Ishikawa (cell line): ENCODE measurements at regions not wholly inside any gene's neighbourhood (a gene's known extent, or its start where the extent isn't known, plus 50 kb on each side); places are given as distances from the start of the nearest gene placed in this dataset.

ENCODE experiments used
- CEBPB ChIP-seq: IDR thresholded peaks from 2 replicates; pipeline ENCODE4 v1.6.1; 2012
- CREB1 ChIP-seq: IDR thresholded peaks from 2 replicates; pipeline ENCODE4 v1.6.1; 2012; ENCODE audit warnings: low read depth
- EGR1 ChIP-seq: IDR thresholded peaks from 2 replicates; pipeline ENCODE4 v1.6.1; 2012
- EP300 ChIP-seq: IDR thresholded peaks from 2 replicates; pipeline ENCODE4 v1.6.1; 2012; ENCODE audit warnings: borderline replicate concordance
- FOXM1 ChIP-seq: IDR thresholded peaks from 2 replicates; pipeline ENCODE4 v1.6.1; 2012; ENCODE audit warnings: low read depth, borderline replicate concordance
- NFIC ChIP-seq: IDR thresholded peaks from 2 replicates; pipeline ENCODE4 v1.6.1; 2012
- RAD21 ChIP-seq: IDR thresholded peaks from 2 replicates; pipeline ENCODE4 v1.6.1; 2012; ENCODE audit warnings: low read depth
- TAF1 ChIP-seq: IDR thresholded peaks from 2 replicates; pipeline ENCODE4 v1.6.1; 2012; ENCODE audit warnings: low read depth, mild to moderate bottlenecking
- TCF12 ChIP-seq: IDR thresholded peaks from 2 replicates; pipeline ENCODE4 v1.6.1; 2012; ENCODE audit warnings: low read depth
- TEAD4 ChIP-seq: IDR thresholded peaks from 2 replicates; pipeline ENCODE4 v1.6.1; 2012
- YY1 ChIP-seq: IDR thresholded peaks from 2 replicates; pipeline ENCODE4 v1.6.1; 2012; ENCODE audit warnings: low read depth
- ZBTB7A ChIP-seq: IDR thresholded peaks from 2 replicates; pipeline ENCODE4 v1.6.1; 2012; ENCODE audit warnings: low read depth
- TF ChIP-seq, protein P1 (sequence below): IDR thresholded peaks from 2 replicates; pipeline ENCODE4 v1.6.1; 2012; ENCODE audit warnings: low read depth, mild to moderate bottlenecking
- TF ChIP-seq, protein P2 (sequence below): IDR thresholded peaks from 2 replicates; pipeline ENCODE4 v1.6.1; 2012
- TF ChIP-seq, protein P3 (sequence below): IDR thresholded peaks from 2 replicates; pipeline ENCODE4 v1.6.1; 2012

DNA sequence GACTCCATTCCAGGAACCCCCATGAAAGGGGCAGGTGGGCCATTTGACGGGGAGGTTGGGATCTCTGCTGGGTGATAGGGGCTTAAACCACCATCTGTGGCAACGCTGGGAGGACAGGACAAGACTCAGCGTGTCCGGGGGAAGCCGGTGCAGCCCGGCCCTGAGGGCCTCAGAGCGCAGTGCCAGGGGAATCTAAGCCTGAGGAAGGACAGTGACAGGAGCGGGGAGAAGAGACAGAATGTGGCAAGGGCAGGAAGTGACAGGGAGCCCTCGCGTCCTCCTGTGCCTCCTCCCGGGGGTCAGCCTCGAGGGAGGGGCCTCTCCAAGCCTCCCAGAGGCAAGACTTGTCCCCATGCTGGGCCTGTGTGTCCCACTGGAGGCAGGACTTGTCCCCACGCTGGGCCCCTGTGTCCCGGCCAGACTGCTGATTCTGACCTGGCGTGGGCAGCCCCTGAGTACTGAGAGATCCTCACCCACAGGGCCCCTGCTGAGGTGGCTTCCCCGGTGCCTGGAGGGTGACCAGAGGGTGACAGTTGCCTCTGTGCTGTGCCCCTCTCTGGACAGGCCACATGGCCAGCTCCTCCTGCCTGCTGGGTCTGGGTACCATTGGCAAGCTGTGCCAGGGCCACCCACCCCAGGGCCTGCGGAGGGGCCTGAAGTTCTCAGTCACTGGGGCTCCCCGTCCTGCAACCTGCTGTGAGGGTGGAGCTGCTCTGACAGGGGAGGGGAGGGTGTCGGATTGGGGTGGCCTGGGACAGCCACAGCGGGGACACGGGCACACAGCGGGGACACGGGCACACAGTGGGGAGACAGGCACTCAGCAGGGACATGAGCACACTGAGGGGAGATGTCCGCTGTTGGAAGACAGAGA, 676.2 kb downstream of the BRD1 start:
- TF ChIP-seq, protein P1, sequence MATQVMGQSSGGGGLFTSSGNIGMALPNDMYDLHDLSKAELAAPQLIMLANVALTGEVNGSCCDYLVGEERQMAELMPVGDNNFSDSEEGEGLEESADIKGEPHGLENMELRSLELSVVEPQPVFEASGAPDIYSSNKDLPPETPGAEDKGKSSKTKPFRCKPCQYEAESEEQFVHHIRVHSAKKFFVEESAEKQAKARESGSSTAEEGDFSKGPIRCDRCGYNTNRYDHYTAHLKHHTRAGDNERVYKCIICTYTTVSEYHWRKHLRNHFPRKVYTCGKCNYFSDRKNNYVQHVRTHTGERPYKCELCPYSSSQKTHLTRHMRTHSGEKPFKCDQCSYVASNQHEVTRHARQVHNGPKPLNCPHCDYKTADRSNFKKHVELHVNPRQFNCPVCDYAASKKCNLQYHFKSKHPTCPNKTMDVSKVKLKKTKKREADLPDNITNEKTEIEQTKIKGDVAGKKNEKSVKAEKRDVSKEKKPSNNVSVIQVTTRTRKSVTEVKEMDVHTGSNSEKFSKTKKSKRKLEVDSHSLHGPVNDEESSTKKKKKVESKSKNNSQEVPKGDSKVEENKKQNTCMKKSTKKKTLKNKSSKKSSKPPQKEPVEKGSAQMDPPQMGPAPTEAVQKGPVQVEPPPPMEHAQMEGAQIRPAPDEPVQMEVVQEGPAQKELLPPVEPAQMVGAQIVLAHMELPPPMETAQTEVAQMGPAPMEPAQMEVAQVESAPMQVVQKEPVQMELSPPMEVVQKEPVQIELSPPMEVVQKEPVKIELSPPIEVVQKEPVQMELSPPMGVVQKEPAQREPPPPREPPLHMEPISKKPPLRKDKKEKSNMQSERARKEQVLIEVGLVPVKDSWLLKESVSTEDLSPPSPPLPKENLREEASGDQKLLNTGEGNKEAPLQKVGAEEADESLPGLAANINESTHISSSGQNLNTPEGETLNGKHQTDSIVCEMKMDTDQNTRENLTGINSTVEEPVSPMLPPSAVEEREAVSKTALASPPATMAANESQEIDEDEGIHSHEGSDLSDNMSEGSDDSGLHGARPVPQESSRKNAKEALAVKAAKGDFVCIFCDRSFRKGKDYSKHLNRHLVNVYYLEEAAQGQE = no peak
- no peak for TF ChIP-seq ZBTB7A
- no peak for TF ChIP-seq EGR1

DNA sequence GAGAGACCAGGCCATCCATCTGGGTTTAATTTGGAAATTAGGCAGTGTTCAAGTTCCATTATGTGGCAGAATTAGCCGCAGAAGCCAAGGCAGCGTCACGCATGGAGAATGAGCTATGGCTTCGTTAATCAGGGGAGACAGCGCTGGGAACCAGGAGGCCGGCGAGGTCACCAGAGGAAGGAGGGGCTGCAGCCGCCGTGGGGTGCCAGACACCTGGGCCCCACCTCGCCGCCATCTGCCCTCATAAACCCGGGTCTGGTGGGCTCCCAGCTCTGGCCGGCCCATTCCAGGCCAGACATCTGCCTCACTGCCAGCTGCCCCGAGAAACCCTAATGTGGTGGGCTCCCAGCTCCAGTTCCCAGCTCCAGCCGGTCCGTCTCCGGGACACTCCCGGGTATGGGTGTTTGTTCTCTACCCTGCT, 676.9 kb downstream of the BRD1 start:
- TF ChIP-seq TCF12 (no peak), CREB1 (no peak), RAD21 (no peak), EGR1 (no peak), TAF1 (no peak), YY1 (no peak), CEBPB (no peak), TEAD4 (no peak), FOXM1 (no peak)
- TF ChIP-seq, protein P1 = no peak
- TF ChIP-seq, protein P2, sequence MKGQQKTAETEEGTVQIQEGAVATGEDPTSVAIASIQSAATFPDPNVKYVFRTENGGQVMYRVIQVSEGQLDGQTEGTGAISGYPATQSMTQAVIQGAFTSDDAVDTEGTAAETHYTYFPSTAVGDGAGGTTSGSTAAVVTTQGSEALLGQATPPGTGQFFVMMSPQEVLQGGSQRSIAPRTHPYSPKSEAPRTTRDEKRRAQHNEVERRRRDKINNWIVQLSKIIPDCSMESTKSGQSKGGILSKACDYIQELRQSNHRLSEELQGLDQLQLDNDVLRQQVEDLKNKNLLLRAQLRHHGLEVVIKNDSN = no peak
- TF ChIP-seq, protein P3, sequence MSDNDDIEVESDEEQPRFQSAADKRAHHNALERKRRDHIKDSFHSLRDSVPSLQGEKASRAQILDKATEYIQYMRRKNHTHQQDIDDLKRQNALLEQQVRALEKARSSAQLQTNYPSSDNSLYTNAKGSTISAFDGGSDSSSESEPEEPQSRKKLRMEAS = no peak

DNA sequence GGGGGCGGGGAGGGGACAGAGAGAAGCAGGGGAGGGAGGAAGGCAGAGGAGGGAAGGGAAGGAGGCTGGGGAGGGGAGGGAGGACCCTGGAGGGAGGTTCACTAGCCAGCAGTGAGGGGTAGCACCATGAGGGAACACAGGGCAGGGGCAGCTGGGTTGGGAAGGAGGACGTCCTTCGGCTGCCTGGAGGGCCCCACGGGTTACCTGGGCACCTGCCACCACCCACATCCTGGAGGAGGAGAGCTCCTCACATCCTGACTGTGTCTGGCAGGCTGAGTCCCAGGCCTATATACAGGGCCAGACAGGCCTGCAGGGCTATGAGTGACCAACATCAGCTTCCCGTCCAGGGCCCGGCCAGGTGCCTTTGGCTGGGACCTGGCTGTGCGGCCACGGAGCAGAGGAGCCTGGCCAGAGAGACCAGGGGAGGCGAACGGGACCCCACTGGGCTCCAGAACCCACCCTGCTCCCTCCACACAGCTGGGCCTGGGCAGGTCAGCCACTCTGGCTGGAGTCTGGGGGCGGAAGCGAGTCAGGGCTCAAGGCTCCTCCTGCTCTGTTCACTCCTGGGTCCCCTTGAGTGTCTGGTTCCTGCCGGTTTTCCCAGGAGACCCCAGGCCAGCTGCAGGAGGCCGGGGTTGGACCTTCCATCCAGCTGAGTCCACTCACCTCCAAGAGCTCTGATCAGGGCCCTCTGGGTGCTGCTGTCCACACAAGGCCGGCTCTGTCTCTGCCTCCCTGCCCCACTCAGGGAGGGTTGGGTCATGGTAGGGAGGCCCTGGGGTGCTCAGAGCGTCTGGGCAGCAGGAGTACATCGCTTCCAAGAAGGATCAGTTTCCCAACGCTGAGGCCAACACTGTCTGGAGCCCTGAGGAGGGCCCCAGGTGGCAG, 677.7 kb downstream of the BRD1 start:
- TF ChIP-seq RAD21 (no peak), TCF12 (no peak), EGR1 (no peak), ZBTB7A (no peak), CREB1 (no peak)
- TF ChIP-seq, protein P1 = no peak
- TF ChIP-seq, protein P3 = no peak

DNA sequence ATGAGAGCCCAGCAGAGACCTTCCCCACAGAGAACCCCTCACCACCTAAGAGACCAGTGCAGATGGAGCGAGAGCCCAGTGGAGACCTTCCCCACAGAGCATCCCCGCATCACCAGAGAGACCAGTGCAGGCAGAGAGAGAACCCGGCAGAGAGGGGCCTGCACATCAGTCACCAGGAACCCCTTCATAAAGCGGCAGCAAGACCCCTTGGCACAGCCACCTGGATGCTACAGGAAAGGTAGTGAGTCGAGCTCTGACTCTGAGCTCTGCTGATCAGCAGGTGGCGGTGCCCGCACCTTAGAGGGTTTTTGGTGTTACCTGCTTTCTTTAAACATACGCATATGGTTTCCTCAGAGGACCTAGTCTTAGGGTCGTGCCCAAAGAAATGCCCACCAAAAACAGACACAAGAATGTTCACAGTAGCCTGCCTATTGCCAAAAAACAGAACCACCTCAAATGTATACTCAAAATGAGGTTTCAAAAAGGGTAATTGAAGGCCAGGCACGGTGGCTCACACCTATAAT, 678.7 kb downstream of the BRD1 start:
- TF ChIP-seq YY1 (no peak), ZBTB7A (no peak), RAD21 (no peak), CEBPB (no peak), EP300 (no peak), TEAD4 (no peak), TAF1 (no peak), FOXM1 (no peak), CREB1 (no peak), NFIC (no peak)
- TF ChIP-seq, protein P1 = no peak
- TF ChIP-seq, protein P3 = no peak
